K562 (cell line): ENCODE measurements at regions not wholly inside any gene's neighbourhood (a gene's known extent, or its start where the extent isn't known, plus 50 kb on each side); places are given as distances from the start of the nearest gene placed in this dataset.

Experiments used
- ATAC-seq: fragments of 200-7000 bp; cut with Tn5 transposase; 3 replicates; pipeline ENCODE4 v1.9.1; 2020; ENCODE audit warnings: moderate library complexity
- BruUV-seq: library from RNA; stranded (reverse); fragments of 400-500 nt; replicated peaks from 2 replicates; lab custom pipeline; 2021; lab: Mats Ljungman, UMichigan
- CTCF ChIA-PET: fragments of 300-600 bp; formaldehyde crosslinking; extraction: SDS; loops from one replicate; lab custom pipeline; 2021; ENCODE audit warnings: low intra/inter-chr PET ratio; lab: Yijun Ruan, JAX
- POLR2A ChIA-PET: fragments of 300-600, 350-650 bp; sonication (Branson Sonifier 250); formaldehyde crosslinking; extraction: SDS; loops from one replicate; lab custom pipeline; 2021; ENCODE audit warnings: antibody characterized with exemption, inconsistent platforms; lab: Yijun Ruan, JAX
- DNase-seq, 4 experiments: peaks; one replicate each; pipeline versions ENCODE4 v3.0.0 to v3.0.0-alpha.2; 2011 to 2018; ENCODE audit warnings: low spot score in 3 of 4, mixed read lengths in 3 of 4; ENCODE audit errors: extremely low read depth in 1 of 4
- FAIRE-seq: peaks from 2 replicates; lab custom pipeline; 2011; peaks lifted over from hg19 to GRCh38; lab: Jason Lieb, UNC
- H2AFZ ChIP-seq: 2 replicates; pipeline ENCODE4 v1.6.0; 2011; ENCODE audit warnings: low read depth, low read length, control low read depth, inconsistent platforms
- H3K27ac ChIP-seq: fragments of 200-600 bp; 3 replicates; pipeline ENCODE4 v1.8.0; 2011; ENCODE audit warnings: low read depth, mild to moderate bottlenecking, control low read depth, inconsistent platforms, low read length, moderate library complexity, mixed read lengths; ENCODE audit errors: extremely low read depth
- H3K27me3 ChIP-seq, 2 experiments: fragments of 300-600 bp in 1 of 2; 2 replicates in 1 of 2; 3 replicates in 1 of 2; pipeline versions ENCODE4 v1.6.0 to v1.8.0; 2011; ENCODE audit warnings: inconsistent platforms in 2 of 2, low read length in 2 of 2, mild to moderate bottlenecking in 1 of 2, mixed read lengths in 1 of 2, moderate library complexity in 1 of 2; ENCODE audit not compliant: control insufficient read depth in 2 of 2, insufficient read depth in 2 of 2
- H3K36me3 ChIP-seq: fragments of 300-600 bp; 3 replicates; pipeline ENCODE4 v1.8.0; 2011; ENCODE audit warnings: mild to moderate bottlenecking, low read length, inconsistent platforms; ENCODE audit not compliant: control insufficient read depth, insufficient read depth
- H3K4me1 ChIP-seq, 2 experiments: fragments of 200-600 bp in 1 of 2; replicated peaks in 1 of 2; 2 replicates in 1 of 2; 3 replicates in 1 of 2; pipeline versions ENCODE4 v1.5.1 to v1.8.0; 2011; ENCODE audit warnings: inconsistent platforms in 2 of 2, low read length in 2 of 2, mild to moderate bottlenecking in 1 of 2, mixed read lengths in 1 of 2, moderate library complexity in 1 of 2; ENCODE audit not compliant: control insufficient read depth in 2 of 2, insufficient read depth in 2 of 2
- H3K4me2 ChIP-seq: 2 replicates; pipeline ENCODE4 v1.6.1; 2011; ENCODE audit warnings: low read length, control low read depth, inconsistent platforms, mixed read lengths; ENCODE audit not compliant: insufficient read depth
- H3K4me3 ChIP-seq: fragments of 200-600 bp; sonication (generic), shearing (Covaris generic); 2 replicates; pipeline ENCODE4 v1.5.1; 2016; ENCODE audit warnings: control low read depth, inconsistent platforms
- H3K79me2 ChIP-seq: fragments of 200-600 bp; 3 replicates; pipeline ENCODE4 v1.8.0; 2011; ENCODE audit warnings: low read length, inconsistent platforms; ENCODE audit not compliant: control insufficient read depth, insufficient read depth
- H3K9ac ChIP-seq, 2 experiments: 2 replicates each; pipeline versions ENCODE4 v1.6.0 to v1.6.1; 2011; ENCODE audit warnings: low read depth in 2 of 2, low read length in 2 of 2, control low read depth in 1 of 2, inconsistent platforms in 1 of 2, mild to moderate bottlenecking in 1 of 2, mixed read lengths in 1 of 2; ENCODE audit not compliant: insufficient read depth in 1 of 2
- H3K9me1 ChIP-seq: one replicate; pipeline ENCODE4 v1.6.0; 2011; ENCODE audit warnings: inconsistent platforms, mild to moderate bottlenecking, low read length, moderate library complexity; ENCODE audit not compliant: control insufficient read depth, insufficient read depth
- H3K9me3 ChIP-seq: replicated peaks from 2 replicates; pipeline ENCODE4 v1.5.1; 2011; ENCODE audit warnings: low read depth, low read length, inconsistent platforms; ENCODE audit not compliant: control insufficient read depth, insufficient read depth
- H4K20me1 ChIP-seq: replicated peaks from 2 replicates; pipeline ENCODE4 v1.6.1; 2011; ENCODE audit warnings: low read length, inconsistent platforms, mixed read lengths; ENCODE audit not compliant: control insufficient read depth, insufficient read depth
- ATF6 ChIP-seq: sonication (generic); formaldehyde crosslinking; IDR thresholded peaks from 2 replicates; pipeline ENCODE4 v1.4.0; 2020; ENCODE audit warnings: mild to moderate bottlenecking, missing genetic modification reagents
- DNMT1 ChIP-seq: fragments of 450-650 bp; IDR thresholded peaks from 2 replicates; pipeline ENCODE4 v1.6.1; 2016; ENCODE audit warnings: antibody characterized with exemption, mild to moderate bottlenecking
- GTF2A2 ChIP-seq: IDR thresholded peaks from 2 replicates; pipeline ENCODE4 v1.6.1; 2016; ENCODE audit warnings: mild to moderate bottlenecking, missing genetic modification characterization, missing compliant biosample characterization
- GTF2F1 ChIP-seq: IDR thresholded peaks from 2 replicates; pipeline ENCODE4 v1.6.1; 2011; ENCODE audit warnings: low read depth, low read length, improper control_type of control experiment
- HLTF ChIP-seq: fragments of 450-650 bp; IDR thresholded peaks from 2 replicates; pipeline ENCODE4 v1.6.1; 2016
- MBD1 ChIP-seq: fragments of 250-450 bp; sonication (Bioruptor Pico); IDR thresholded peaks from 2 replicates; pipeline ENCODE4 v1.8.0; 2022; ENCODE audit warnings: inconsistent platforms
- SP2 ChIP-seq: IDR thresholded peaks from 2 replicates; pipeline ENCODE4 v1.6.1; 2011; ENCODE audit warnings: mild to moderate bottlenecking, low read depth, low read length, moderate library complexity; ENCODE audit not compliant: poor library complexity, severe bottlenecking; ENCODE audit errors: extremely low read depth
- STAG1 ChIP-seq: sonication (generic); formaldehyde crosslinking; IDR thresholded peaks from 2 replicates; pipeline ENCODE4 v1.5.0; 2020; ENCODE audit warnings: missing genetic modification reagents, borderline replicate concordance
- TBL1XR1 ChIP-seq, 2 experiments: IDR thresholded peaks; 2 replicates each; pipeline ENCODE4 v1.6.1; 2012; ENCODE audit warnings: improper control_type of control experiment in 2 of 2, low read length in 2 of 2, mild to moderate bottlenecking in 1 of 2
- TEAD4 ChIP-seq, 2 experiments: sonication (generic) in 1 of 2; formaldehyde crosslinking in 1 of 2; IDR thresholded peaks; 2 replicates each; pipeline versions ENCODE4 v1.6.1 to v1.8.0; 2012 to 2022; ENCODE audit warnings: borderline replicate concordance in 1 of 2, inconsistent platforms in 1 of 2, low read length in 1 of 2, mild to moderate bottlenecking in 1 of 2, missing genetic modification reagents in 1 of 2
- TRIM24 ChIP-seq, 2 experiments: fragments of 450-650 bp; IDR thresholded peaks; 2 replicates each; pipeline ENCODE4 v1.6.1; 2016
- TRIM28 ChIP-seq: fragments of 450-650 bp; IDR thresholded peaks from 2 replicates; pipeline ENCODE4 v1.6.1; 2017
- YBX1 ChIP-seq: fragments of 450-650 bp; IDR thresholded peaks from 2 replicates; pipeline ENCODE4 v1.7.1; 2016; ENCODE audit warnings: mild to moderate bottlenecking
- ZNF24 ChIP-seq: fragments of 450-650 bp; IDR thresholded peaks from 2 replicates; pipeline ENCODE4 v1.6.1; 2016
- ZNF384 ChIP-seq: IDR thresholded peaks from 2 replicates; pipeline ENCODE4 v1.6.1; 2012; ENCODE audit warnings: low read depth, low read length, improper control_type of control experiment
- ZNF444 ChIP-seq: fragments of 250-450 bp; sonication (Bioruptor Pico); IDR thresholded peaks from 2 replicates; pipeline ENCODE4 v1.4.0; 2020; ENCODE audit warnings: mild to moderate bottlenecking, moderate library complexity
- ZNF75A ChIP-seq: fragments of 450-650 bp; formaldehyde crosslinking; IDR thresholded peaks from 2 replicates; pipeline ENCODE4 v1.4.0; 2020; ENCODE audit warnings: mild to moderate bottlenecking
- ZNF778 ChIP-seq: fragments of 450-650 bp; formaldehyde crosslinking; IDR thresholded peaks from 2 replicates; pipeline ENCODE4 v1.4.0; 2020; ENCODE audit warnings: mild to moderate bottlenecking, moderate library complexity
- WGBS: fragments of 100-300 bp; shearing (Covaris generic); methylation state at CpG from one replicate; pipeline ENCODE4 v1.1.6; 2016; ENCODE audit warnings: low coverage, mixed read lengths; ENCODE audit not compliant: insufficient coverage; ENCODE audit errors: missing lambda C conversion rate; 5-methylcytosine and 5-hydroxymethylcytosine counted together
- in situ Hi-C: fragments of 300-500 bp; cut with MboI; formaldehyde crosslinking; loops from 4 replicates; pipeline ENCODE4 v1.15.0; 2018; ENCODE audit warnings: inconsistent platforms, mixed read lengths
- intact Hi-C: fragments of 100-400 bp; cut with micrococcal nuclease; formaldehyde crosslinking; loops from 2 replicates; pipeline ENCODE4 v1.14.2; 2022
- TF ChIP-seq, protein P1 (sequence below): sonication (generic); IDR thresholded peaks from 2 replicates; pipeline ENCODE4 v1.6.1; 2016

GRCh38 chr12:111221062-111222026, 147.6 kb downstream of the PHETA1 start:
- CTCF ChIA-PET = no interaction called here
- no peak for FAIRE-seq

More at GRCh38 chr12:111221062-111222026, 147.6 kb downstream of the PHETA1 start:
- Histone ChIP-seq H3K9me3 (no peaks in the 10 kb centered on the region), H3K27ac (no peak overlapping the region), H3K9me1 (no peaks in the 10 kb centered on the region), H3K27me3 (peaks cover 6 to 45% of the 10 kb centered on the region in 2 experiments; a peak in 4 of 5 replicates), H3K4me1 (no peaks in the 10 kb centered on the region), H2AFZ (no peak overlapping the region), H3K4me2 (no peak overlapping the region), H4K20me1 (peaks cover 17% of the 10 kb centered on the region), H3K79me2 (no peaks in the 10 kb centered on the region), H3K9ac (no peak overlapping the region), H3K36me3 (no peaks in the 10 kb centered on the region), H3K4me3 (no peak overlapping the region)
- no TSS peak for BruUV-seq
- POLR2A ChIA-PET = interaction anchor here (0.8 kb wide), 1 partner anchor 29 kb away, joined by 4 read pairs; no protein-coding TSS in a partner anchor
- no peak for TF ChIP-seq YBX1
- TF ChIP-seq MBD1 (CRISPR knock-in tag) = no peak
- no peak for TF ChIP-seq TRIM24 (IDR thresholded peaks at IDR 0.05)
- no peak for TF ChIP-seq STAG1 (CRISPR knock-in tag)
- no peak for TF ChIP-seq ZNF444
- no peak for TF ChIP-seq DNMT1
- TF ChIP-seq HLTF = no peak
- TF ChIP-seq ZNF75A (CRISPR knock-in tag) = no peak
- no peak for TF ChIP-seq GTF2F1
- TF ChIP-seq ATF6 = no peak
- no peak for TF ChIP-seq SP2
- no peak for TF ChIP-seq TEAD4 (IDR thresholded peaks at IDR 0.05; ENCODE audit: low read length)
- no peak for TF ChIP-seq TEAD4 (CRISPR knock-in tag; IDR thresholded peaks at IDR 0.05; ENCODE audit: borderline replicate concordance)
- TF ChIP-seq ZNF24 = no peak
- no peak for TF ChIP-seq TBL1XR1 (IDR thresholded peaks at IDR 0.05; ENCODE audit: low read length in 2 of 2)
- TF ChIP-seq, protein P1, sequence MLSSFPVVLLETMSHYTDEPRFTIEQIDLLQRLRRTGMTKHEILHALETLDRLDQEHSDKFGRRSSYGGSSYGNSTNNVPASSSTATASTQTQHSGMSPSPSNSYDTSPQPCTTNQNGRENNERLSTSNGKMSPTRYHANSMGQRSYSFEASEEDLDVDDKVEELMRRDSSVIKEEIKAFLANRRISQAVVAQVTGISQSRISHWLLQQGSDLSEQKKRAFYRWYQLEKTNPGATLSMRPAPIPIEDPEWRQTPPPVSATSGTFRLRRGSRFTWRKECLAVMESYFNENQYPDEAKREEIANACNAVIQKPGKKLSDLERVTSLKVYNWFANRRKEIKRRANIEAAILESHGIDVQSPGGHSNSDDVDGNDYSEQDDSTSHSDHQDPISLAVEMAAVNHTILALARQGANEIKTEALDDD = no peak
- no peak for TF ChIP-seq TRIM28
- TF ChIP-seq ZNF778 (CRISPR knock-in tag) = no peak
- TF ChIP-seq GTF2A2 (tag) = no peak
- TF ChIP-seq ZNF384 = no peak
- 0% methylated on average over 14 of the region's 14 CpGs for WGBS
- ATAC-seq = no peak
- in situ Hi-C loops = no loop called here
- intact Hi-C loops = no loop called here
- no peak for DNase-seq
